ENCODE measurements at regions not wholly inside any gene's neighbourhood (a gene's known extent, or its start where the extent isn't known, plus 50 kb on each side); places are given as distances from the start of the nearest gene placed in this dataset.

- ATAC-seq, result no peak
- Histone ChIP-seq H3K27me3 (ENCODE audit: control insufficient read depth in 2 of 2, insufficient read depth in 2 of 2, low read length in 2 of 2) (no peaks in the 10 kb centered on the region), H4K20me1 (replicated peaks; ENCODE audit: control insufficient read depth, insufficient read depth, low read length) (no peaks in the 10 kb centered on the region), H3K9me3 (replicated peaks; ENCODE audit: control insufficient read depth, insufficient read depth, low read depth, low read length) (no peaks in the 10 kb centered on the region), H3K4me1 (replicated peaks in 1 of 2; ENCODE audit: control insufficient read depth in 2 of 2, insufficient read depth in 2 of 2, low read length in 2 of 2) (no peaks in the 10 kb centered on the region), H3K4me2 (ENCODE audit: insufficient read depth, low read length) (no peak overlapping the region), H3K9me1 (ENCODE audit: control insufficient read depth, insufficient read depth, low read length) (no peaks in the 10 kb centered on the region), H3K36me3 (ENCODE audit: control insufficient read depth, insufficient read depth, low read length) (no peaks in the 10 kb centered on the region), H3K79me2 (ENCODE audit: control insufficient read depth, insufficient read depth, low read length) (no peaks in the 10 kb centered on the region), H3K27ac (ENCODE audit: extremely low read depth, low read depth, low read length) (no peak overlapping the region), H2AFZ (ENCODE audit: low read depth, low read length) (no peak overlapping the region), H3K9ac (ENCODE audit: insufficient read depth in 1 of 2, low read depth in 2 of 2, low read length in 2 of 2) (no peak overlapping the region), H3K4me3 (no peak overlapping the region)
- BruUV-seq (replicated peaks), result no TSS peak
- in situ Hi-C loops (cut with MboI) (no loop called here), intact Hi-C loops (cut with micrococcal nuclease) (no loop called here)
- no peak for DNase-seq (ENCODE audit: extremely low read depth in 1 of 4, low spot score in 3 of 4)
- CTCF ChIA-PET (ENCODE audit: low intra/inter-chr PET ratio), result no interaction called here
- no peak for FAIRE-seq
- POLR2A ChIA-PET, result interaction anchor here (1.1 kb wide), 1 partner anchor 9 kb away, joined by 3 read pairs; no protein-coding TSS in a partner anchor
- WGBS (ENCODE audit: insufficient coverage, low coverage, missing lambda C conversion rate), result 0% methylated on average over 1 of the region's 2 CpGs
- no peak for TF ChIP-seq GATAD2B (IDR thresholded peaks at IDR 0.05; ENCODE audit: borderline replicate concordance)
- TF ChIP-seq MCM7 (IDR thresholded peaks at IDR 0.05), result no peak
- no peak for TF ChIP-seq TEAD1 (CRISPR knock-in tag; IDR thresholded peaks at IDR 0.05)
- TF ChIP-seq FOXJ3 (CRISPR knock-in tag; IDR thresholded peaks at IDR 0.05), result no peak
- no peak for TF ChIP-seq LEF1 (IDR thresholded peaks at IDR 0.05)
- TF ChIP-seq TFAM (CRISPR knock-in tag; conservative IDR thresholded peaks at IDR 0.05), result no peak
- no peak for TF ChIP-seq RBM39 (optimal IDR thresholded peaks at IDR 0.05; ENCODE audit: low read depth, low read length)
- TF ChIP-seq SIN3A (IDR thresholded peaks at IDR 0.05; ENCODE audit: borderline replicate concordance in 2 of 2, control insufficient read depth in 1 of 2, low read depth in 2 of 2, low read length in 2 of 2), result no peak
- TF ChIP-seq, protein P1, sequence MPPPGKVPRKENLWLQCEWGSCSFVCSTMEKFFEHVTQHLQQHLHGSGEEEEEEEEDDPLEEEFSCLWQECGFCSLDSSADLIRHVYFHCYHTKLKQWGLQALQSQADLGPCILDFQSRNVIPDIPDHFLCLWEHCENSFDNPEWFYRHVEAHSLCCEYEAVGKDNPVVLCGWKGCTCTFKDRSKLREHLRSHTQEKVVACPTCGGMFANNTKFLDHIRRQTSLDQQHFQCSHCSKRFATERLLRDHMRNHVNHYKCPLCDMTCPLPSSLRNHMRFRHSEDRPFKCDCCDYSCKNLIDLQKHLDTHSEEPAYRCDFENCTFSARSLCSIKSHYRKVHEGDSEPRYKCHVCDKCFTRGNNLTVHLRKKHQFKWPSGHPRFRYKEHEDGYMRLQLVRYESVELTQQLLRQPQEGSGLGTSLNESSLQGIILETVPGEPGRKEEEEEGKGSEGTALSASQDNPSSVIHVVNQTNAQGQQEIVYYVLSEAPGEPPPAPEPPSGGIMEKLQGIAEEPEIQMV (tag; conservative IDR thresholded peaks at IDR 0.05; ENCODE audit: low read depth), result no peak
- TF ChIP-seq THRAP3 (IDR thresholded peaks at IDR 0.05; ENCODE audit: borderline replicate concordance), result no peak
- TF ChIP-seq MTA2 (IDR thresholded peaks at IDR 0.05; ENCODE audit: low read depth), result no peak
- TF ChIP-seq ESRRB (CRISPR knock-in tag; IDR thresholded peaks at IDR 0.05; ENCODE audit: borderline replicate concordance), result no peak
- no peak for TF ChIP-seq GTF2F1 (IDR thresholded peaks at IDR 0.05; ENCODE audit: low read depth, low read length)
- TF ChIP-seq ZNF184 (CRISPR knock-in tag; IDR thresholded peaks at IDR 0.05), result no peak
Measured at GRCh38 chr3:160622263-160623045, 54.5 kb upstream of the ARL14 start.
